ENCODE measurements at regions not wholly inside any gene's neighbourhood (a gene's known extent, or its start where the extent isn't known, plus 50 kb on each side); places are given as distances from the start of the nearest gene placed in this dataset.

DNA sequence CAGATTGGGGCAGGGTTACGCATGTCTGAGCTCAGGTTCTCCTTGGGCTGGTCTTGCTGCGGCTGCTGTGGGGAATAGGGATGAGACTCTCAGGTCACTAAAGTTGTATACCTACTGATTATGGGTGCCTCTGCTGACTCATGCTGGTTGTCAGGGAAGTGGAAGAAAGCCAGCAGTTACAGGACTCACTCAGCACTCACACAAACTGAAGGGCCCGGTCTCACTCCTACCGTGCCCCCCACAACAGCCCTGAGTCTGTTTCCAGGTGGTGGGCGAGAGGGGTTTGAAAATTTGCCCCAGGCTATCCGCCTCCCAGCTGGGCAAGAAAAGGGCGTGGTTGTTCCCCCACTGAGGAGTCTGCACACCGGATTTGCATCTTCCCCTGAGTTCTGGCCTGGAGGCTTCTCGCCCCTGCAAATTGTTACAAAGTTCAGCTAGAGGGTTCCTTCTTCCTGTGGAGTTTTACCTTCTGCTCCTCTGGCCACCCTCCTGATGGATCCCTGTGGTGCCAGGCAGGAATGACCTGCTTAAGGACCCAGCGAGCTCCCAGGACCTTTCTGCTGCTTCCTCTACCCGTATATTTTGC lies 659.2 kb downstream of the HDGFL1 start:
- DNase-seq: no peak

DNA sequence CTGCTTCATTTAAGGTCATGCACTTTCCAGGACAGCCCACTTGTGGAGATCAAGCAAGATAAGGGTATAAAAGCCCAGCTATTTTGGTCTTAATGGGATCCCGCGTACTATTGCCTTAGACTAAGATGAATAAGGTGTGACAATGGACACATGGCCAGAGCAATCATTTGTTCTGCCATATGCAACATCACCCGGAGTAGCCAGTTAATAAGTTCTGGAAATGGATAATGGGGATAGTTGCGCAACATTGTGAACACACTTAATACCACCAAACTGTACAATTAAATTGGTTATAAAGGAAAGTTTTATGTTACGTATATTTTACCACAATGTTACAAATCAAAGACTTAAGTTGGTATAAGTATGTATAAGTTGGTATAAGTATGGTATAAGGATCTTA lies 674.5 kb downstream of the HDGFL1 start:
- H3K27ac ChIP-seq (ENCODE audit: low read depth in 2 of 2, low read length in 2 of 2): no peak overlapping the region
- DNase-seq (no peak), FAIRE-seq (no peak)
- H3K9me3 ChIP-seq (ENCODE audit: control insufficient read depth in 2 of 3, insufficient read depth in 1 of 3, low read length in 3 of 3): no peaks in the 10 kb centered on the region
- TF ChIP-seq, protein P1, sequence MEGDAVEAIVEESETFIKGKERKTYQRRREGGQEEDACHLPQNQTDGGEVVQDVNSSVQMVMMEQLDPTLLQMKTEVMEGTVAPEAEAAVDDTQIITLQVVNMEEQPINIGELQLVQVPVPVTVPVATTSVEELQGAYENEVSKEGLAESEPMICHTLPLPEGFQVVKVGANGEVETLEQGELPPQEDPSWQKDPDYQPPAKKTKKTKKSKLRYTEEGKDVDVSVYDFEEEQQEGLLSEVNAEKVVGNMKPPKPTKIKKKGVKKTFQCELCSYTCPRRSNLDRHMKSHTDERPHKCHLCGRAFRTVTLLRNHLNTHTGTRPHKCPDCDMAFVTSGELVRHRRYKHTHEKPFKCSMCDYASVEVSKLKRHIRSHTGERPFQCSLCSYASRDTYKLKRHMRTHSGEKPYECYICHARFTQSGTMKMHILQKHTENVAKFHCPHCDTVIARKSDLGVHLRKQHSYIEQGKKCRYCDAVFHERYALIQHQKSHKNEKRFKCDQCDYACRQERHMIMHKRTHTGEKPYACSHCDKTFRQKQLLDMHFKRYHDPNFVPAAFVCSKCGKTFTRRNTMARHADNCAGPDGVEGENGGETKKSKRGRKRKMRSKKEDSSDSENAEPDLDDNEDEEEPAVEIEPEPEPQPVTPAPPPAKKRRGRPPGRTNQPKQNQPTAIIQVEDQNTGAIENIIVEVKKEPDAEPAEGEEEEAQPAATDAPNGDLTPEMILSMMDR (IDR thresholded peaks at IDR 0.05; ENCODE audit: borderline replicate concordance, extremely low read depth, insufficient read depth): no peak
- no peaks in the 10 kb centered on the region for H3K27me3 ChIP-seq (ENCODE audit: control insufficient read depth, insufficient read depth, low read length)
- H3K4me3 ChIP-seq (ENCODE audit: low read length in 3 of 3): no peak overlapping the region
- intact Hi-C loops (cut with DNase I): no loop called here
- no peak overlapping the region for H3K9ac ChIP-seq (ENCODE audit: low read length in 3 of 3)
- H3K4me1 ChIP-seq (ENCODE audit: control insufficient read depth in 2 of 3, insufficient read depth in 2 of 3, low read depth in 1 of 3, low read length in 3 of 3): no peaks in the 10 kb centered on the region
- H3K36me3 ChIP-seq (ENCODE audit: control insufficient read depth in 2 of 3, insufficient read depth in 3 of 3, low read length in 3 of 3): no peaks in the 10 kb centered on the region

More for the DNA sequence above, 659.2 kb downstream of the HDGFL1 start:
- no peak for FAIRE-seq
- Histone ChIP-seq H3K27me3 (ENCODE audit: control insufficient read depth, insufficient read depth, low read length) (no peaks in the 10 kb centered on the region), H3K9me3 (ENCODE audit: control insufficient read depth in 2 of 3, insufficient read depth in 1 of 3, low read length in 3 of 3) (peaks cover 0 to 4% (median 0%) of the 10 kb centered on the region in 3 donors), H3K36me3 (ENCODE audit: control insufficient read depth in 2 of 3, insufficient read depth in 3 of 3, low read length in 3 of 3) (no peaks in the 10 kb centered on the region), H3K4me3 (ENCODE audit: low read length in 3 of 3) (no peak overlapping the region), H3K27ac (ENCODE audit: low read depth in 2 of 2, low read length in 2 of 2) (no peak overlapping the region), H3K4me1 (ENCODE audit: control insufficient read depth in 2 of 3, insufficient read depth in 2 of 3, low read depth in 1 of 3, low read length in 3 of 3) (no peaks in the 10 kb centered on the region), H3K9ac (ENCODE audit: low read length in 3 of 3) (no peak overlapping the region)
- intact Hi-C loops (cut with DNase I): no loop called here
- TF ChIP-seq, protein P1 (IDR thresholded peaks at IDR 0.05; ENCODE audit: borderline replicate concordance, extremely low read depth, insufficient read depth): no peak

DNA sequence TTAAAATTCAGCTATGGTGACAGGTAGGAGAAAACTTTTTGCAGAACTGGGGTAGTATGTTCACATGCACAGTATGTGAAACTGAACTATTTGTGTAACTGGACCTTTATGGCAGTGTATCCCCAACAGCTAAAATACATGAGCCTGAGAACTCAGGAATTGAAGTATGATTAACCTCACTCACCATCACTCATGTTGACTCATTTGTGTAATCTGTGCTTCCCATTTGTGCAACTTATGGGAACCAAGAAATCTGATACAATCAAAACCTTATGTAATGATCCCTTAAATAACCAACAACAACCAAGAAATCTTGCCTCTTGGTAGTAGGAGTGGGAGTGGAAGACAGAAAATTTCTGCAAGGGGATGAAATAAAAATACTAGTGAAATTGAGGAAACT lies 674.9 kb downstream of the HDGFL1 start:
- Histone ChIP-seq H3K4me3 (ENCODE audit: low read length in 3 of 3) (no peak overlapping the region), H3K9me3 (ENCODE audit: control insufficient read depth in 2 of 3, insufficient read depth in 1 of 3, low read length in 3 of 3) (no peaks in the 10 kb centered on the region), H3K27me3 (ENCODE audit: control insufficient read depth, insufficient read depth, low read length) (no peaks in the 10 kb centered on the region), H3K27ac (ENCODE audit: low read depth in 2 of 2, low read length in 2 of 2) (no peak overlapping the region), H3K4me1 (ENCODE audit: control insufficient read depth in 2 of 3, insufficient read depth in 2 of 3, low read depth in 1 of 3, low read length in 3 of 3) (no peaks in the 10 kb centered on the region), H3K9ac (ENCODE audit: low read length in 3 of 3) (no peak overlapping the region), H3K36me3 (ENCODE audit: control insufficient read depth in 2 of 3, insufficient read depth in 3 of 3, low read length in 3 of 3) (no peaks in the 10 kb centered on the region)
- no peak for FAIRE-seq
- no peak for DNase-seq
- TF ChIP-seq, protein P1 (IDR thresholded peaks at IDR 0.05; ENCODE audit: borderline replicate concordance, extremely low read depth, insufficient read depth): no peak
- intact Hi-C loops (cut with DNase I): no loop called here

DNA sequence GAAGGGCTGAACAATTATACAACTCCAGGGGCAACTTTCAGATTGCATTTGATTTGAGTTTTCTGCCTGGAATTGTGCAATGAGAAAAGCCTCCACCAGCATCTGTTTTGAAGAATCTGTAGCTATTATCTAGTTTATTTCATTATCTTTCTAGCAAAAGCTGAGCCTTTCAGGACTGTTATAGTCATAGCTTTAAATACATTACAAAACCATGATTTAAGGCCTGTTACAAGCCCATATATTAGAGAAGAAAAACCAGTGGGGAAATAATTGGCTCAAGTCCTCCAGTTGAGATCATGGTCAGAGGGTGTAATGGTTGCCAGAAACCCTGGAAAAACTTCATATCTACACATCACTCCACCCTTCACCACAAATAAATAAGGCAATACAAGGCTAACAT lies 676.2 kb downstream of the HDGFL1 start:
- no peaks in the 10 kb centered on the region for H3K4me1 ChIP-seq (ENCODE audit: control insufficient read depth in 2 of 3, insufficient read depth in 2 of 3, low read depth in 1 of 3, low read length in 3 of 3)
- no peaks in the 10 kb centered on the region for H3K27me3 ChIP-seq (ENCODE audit: control insufficient read depth, insufficient read depth, low read length)
- TF ChIP-seq, protein P1 (IDR thresholded peaks at IDR 0.05; ENCODE audit: borderline replicate concordance, extremely low read depth, insufficient read depth): no peak
- H3K27ac ChIP-seq (ENCODE audit: low read depth in 2 of 2, low read length in 2 of 2): no peak overlapping the region
- DNase-seq: no peak
- FAIRE-seq: no peak
- no peak overlapping the region for H3K9ac ChIP-seq (ENCODE audit: low read length in 3 of 3)
- intact Hi-C loops (cut with DNase I): no loop called here
- H3K36me3 ChIP-seq (ENCODE audit: control insufficient read depth in 2 of 3, insufficient read depth in 3 of 3, low read length in 3 of 3): no peaks in the 10 kb centered on the region
- no peaks in the 10 kb centered on the region for H3K9me3 ChIP-seq (ENCODE audit: control insufficient read depth in 2 of 3, insufficient read depth in 1 of 3, low read length in 3 of 3)
- no peak overlapping the region for H3K4me3 ChIP-seq (ENCODE audit: low read length in 3 of 3)
